Choroid plexus epithelial cell (primary cell): ENCODE measurements at regions not wholly inside any gene's neighbourhood (a gene's known extent, or its start where the extent isn't known, plus 50 kb on each side); places are given as distances from the start of the nearest gene placed in this dataset.

Experiments
- DNase-seq: peaks from one replicate; pipeline ENCODE4 v3.0.0-alpha.2; 2010; ENCODE audit warnings: low read depth
- H3K4me3 ChIP-seq: 2 replicates; pipeline ENCODE4 v1.5.1; 2011; ENCODE audit warnings: low read depth, mild to moderate bottlenecking, control low read depth, low read length, moderate library complexity
- CTCF ChIP-seq: conservative IDR thresholded peaks from 2 replicates; pipeline ENCODE4 v1.5.1; 2011; ENCODE audit warnings: low read depth, mild to moderate bottlenecking, control low read depth, inconsistent platforms, low read length, moderate library complexity

- TF ChIP-seq CTCF: peak; percentile 98
- peak; percentile 86 for DNase-seq
- no peak overlapping the region for H3K4me3 ChIP-seq
Measured at GRCh38 chr1:186605762-186606350, 74.4 kb downstream of the PTGS2 start.

GRCh38 chr1:186595969-186596368 is 84.3 kb downstream of the PTGS2 start:
- TF ChIP-seq CTCF: no peak
- H3K4me3 ChIP-seq: no peak overlapping the region
- peak; percentile 9 for DNase-seq

- TF ChIP-seq CTCF: no peak
- H3K4me3 ChIP-seq: no peak overlapping the region
- no peak for DNase-seq
Measured at GRCh38 chr1:186578325-186579016, 101.8 kb downstream of the PTGS2 start.

GRCh38 chr1:186577633-186578032 is 102.6 kb downstream of the PTGS2 start:
- H3K4me3 ChIP-seq: no peak overlapping the region
- no peak for TF ChIP-seq CTCF
- no peak for DNase-seq

GRCh38 chr1:186577216-186577615 is 103.0 kb downstream of the PTGS2 start:
- no peak for DNase-seq

GRCh38 chr1:186575348-186575747 is 104.9 kb downstream of the PTGS2 start:
- DNase-seq: peak; percentile 74
- no peak for TF ChIP-seq CTCF
- no peak overlapping the region for H3K4me3 ChIP-seq

More at GRCh38 chr1:186577216-186577615, 103.0 kb downstream of the PTGS2 start:
- H3K4me3 ChIP-seq: no peak overlapping the region
- TF ChIP-seq CTCF: no peak

GRCh38 chr1:186574926-186575325 is 105.3 kb downstream of the PTGS2 start:
- no peak for DNase-seq
- H3K4me3 ChIP-seq: no peak overlapping the region
- TF ChIP-seq CTCF: no peak
